BJ (cell line): ENCODE measurements at regions not wholly inside any gene's neighbourhood (a gene's known extent, or its start where the extent isn't known, plus 50 kb on each side); places are given as distances from the start of the nearest gene placed in this dataset.

ENCODE experiments used
- CTCF ChIA-PET: fragments of 350-600 bp; formaldehyde crosslinking; extraction: SDS; loops from one replicate; lab custom pipeline; 2021; ENCODE audit warnings: antibody characterized with exemption, inconsistent platforms; lab: Yijun Ruan, JAX
- POLR2A ChIA-PET: fragments of 300-600 bp; sonication (Branson Sonifier 250); formaldehyde crosslinking; extraction: SDS; loops from one replicate; lab custom pipeline; 2021; ENCODE audit warnings: antibody characterized with exemption; lab: Charles Lee
- DNase-seq: peaks from one replicate; pipeline ENCODE4 v3.0.0-alpha.2; 2011; ENCODE audit warnings: low read depth
- H3K27me3 ChIP-seq: 2 replicates; pipeline ENCODE4 v1.6.0; 2011; ENCODE audit warnings: low read length; ENCODE audit not compliant: control insufficient read depth, insufficient read depth
- H3K36me3 ChIP-seq: 2 replicates; pipeline ENCODE4 v1.5.1; 2011; ENCODE audit warnings: low read length; ENCODE audit not compliant: control insufficient read depth, insufficient read depth
- H3K4me3 ChIP-seq: 2 replicates; pipeline ENCODE4 v1.5.1; 2011; ENCODE audit warnings: low read depth, mild to moderate bottlenecking, control low read depth, low read length
- CTCF ChIP-seq: IDR thresholded peaks from 2 replicates; pipeline ENCODE4 v1.5.1; 2011; ENCODE audit warnings: low read depth, mild to moderate bottlenecking, control low read depth, inconsistent platforms, low read length, moderate library complexity; ENCODE audit not compliant: insufficient read depth

- H3K27me3 ChIP-seq: no peaks in the 10 kb centered on the region
- CTCF ChIA-PET: no interaction called here
- POLR2A ChIA-PET: no interaction called here
- DNase-seq: no peak
- H3K36me3 ChIP-seq: no peaks in the 10 kb centered on the region
- TF ChIP-seq CTCF: no peak
- no peak overlapping the region for H3K4me3 ChIP-seq
These were observed 722.5 kb upstream of the CHD1 start for GRCh38 chr5:99651298-99651697.

GRCh38 chr5:99646011-99646647 lies 717.3 kb upstream of the CHD1 start:
- H3K4me3 ChIP-seq: no peak overlapping the region
- H3K36me3 ChIP-seq: no peaks in the 10 kb centered on the region
- CTCF ChIA-PET: no interaction called here
- POLR2A ChIA-PET: no interaction called here
- no peaks in the 10 kb centered on the region for H3K27me3 ChIP-seq
- TF ChIP-seq CTCF: no peak
- DNase-seq: no peak

GRCh38 chr5:99644822-99645221 lies 716.0 kb upstream of the CHD1 start:
- CTCF ChIA-PET: no interaction called here

DNA sequence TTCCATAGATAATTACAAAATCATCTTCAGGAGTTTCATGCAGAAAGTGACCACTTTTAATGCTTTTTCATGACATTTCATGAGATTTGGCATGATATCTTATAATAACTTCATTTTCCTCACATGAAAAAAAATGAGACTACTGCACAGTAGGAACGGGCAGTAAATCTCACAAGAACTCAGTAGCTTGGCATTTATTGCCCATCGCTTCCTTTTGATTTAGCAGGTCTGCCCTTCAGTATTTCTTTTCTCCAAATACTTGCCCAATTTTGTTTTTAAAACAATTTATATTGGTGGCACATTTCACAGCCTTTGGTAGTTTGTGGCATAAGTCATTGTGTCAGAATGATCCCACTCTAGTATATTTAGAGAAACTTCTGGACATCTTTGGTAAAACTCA lies 711.8 kb upstream of the CHD1 start:
- Histone ChIP-seq H3K36me3 (no peaks in the 10 kb centered on the region), H3K4me3 (no peak overlapping the region), H3K27me3 (no peaks in the 10 kb centered on the region)
- no peak for DNase-seq
- POLR2A ChIA-PET: interaction anchor here (0.6 kb wide), 1 partner anchor 289 kb away, joined by 3 read pairs; no protein-coding TSS in a partner anchor
- no peak for TF ChIP-seq CTCF
- CTCF ChIA-PET: no interaction called here

More at GRCh38 chr5:99644822-99645221, 716.0 kb upstream of the CHD1 start:
- POLR2A ChIA-PET: no interaction called here
- TF ChIP-seq CTCF: no peak
- Histone ChIP-seq H3K27me3 (no peaks in the 10 kb centered on the region), H3K36me3 (no peaks in the 10 kb centered on the region), H3K4me3 (no peak overlapping the region)
- no peak for DNase-seq

- TF ChIP-seq CTCF: no peak
- Histone ChIP-seq H3K27me3 (no peaks in the 10 kb centered on the region), H3K4me3 (no peak overlapping the region), H3K36me3 (no peaks in the 10 kb centered on the region)
- ChIA-PET POLR2A (no interaction called here), CTCF (interaction anchor here (0.6 kb wide), 1 partner anchor 262 kb away, joined by 3 read pairs; no protein-coding TSS in a partner anchor)
- DNase-seq: no peak
These were observed 711.1 kb upstream of the CHD1 start for GRCh38 chr5:99639905-99640304.
